Neural cell (in vitro differentiated cells): ENCODE measurements at regions not wholly inside any gene's neighbourhood (a gene's known extent, or its start where the extent isn't known, plus 50 kb on each side); places are given as distances from the start of the nearest gene placed in this dataset.

Source experiments
- H2AFZ ChIP-seq: fragments of 200-600, 300-800 bp; sonication (generic), shearing (Covaris generic); 2 replicates; pipeline ENCODE4 v1.6.0; 2014; ENCODE audit warnings: low read depth, mild to moderate bottlenecking, antibody characterized with exemption, low read length, moderate library complexity
- H3F3A ChIP-seq: fragments of 200-600 bp; shearing (Covaris generic); 2 replicates; pipeline ENCODE4 v1.6.1; 2016; ENCODE audit warnings: mild to moderate bottlenecking, moderate library complexity, mixed read lengths, antibody characterized with exemption, low read length; ENCODE audit not compliant: insufficient read depth, poor library complexity, severe bottlenecking
- H3K27ac ChIP-seq: fragments of 200-600, 300-800 bp; sonication (generic), shearing (Covaris generic); 2 replicates; pipeline ENCODE4 v1.5.1; 2014; ENCODE audit warnings: mild to moderate bottlenecking, low read length, moderate library complexity
- H3K27me3 ChIP-seq: fragments of 300-800, 200-600 bp; sonication (generic), shearing (Covaris generic); 2 replicates; pipeline ENCODE4 v1.6.0; 2014; ENCODE audit warnings: mild to moderate bottlenecking, low read depth, low read length, moderate library complexity; ENCODE audit not compliant: insufficient read depth
- H3K36me3 ChIP-seq: fragments of 300-800, 200-600 bp; sonication (generic), shearing (Covaris generic); 2 replicates; pipeline ENCODE4 v1.5.1; 2014; ENCODE audit warnings: mild to moderate bottlenecking, antibody characterized with exemption, low read length, moderate library complexity; ENCODE audit not compliant: insufficient read depth
- H3K4me2 ChIP-seq: fragments of 300-800, 200-600 bp; sonication (generic), shearing (Covaris generic); 2 replicates; pipeline ENCODE4 v1.6.0; 2014; ENCODE audit warnings: mild to moderate bottlenecking, low read length
- H3K4me3 ChIP-seq: fragments of 300-800, 200-600 bp; sonication (generic), shearing (Covaris generic); 2 replicates; pipeline ENCODE4 v1.5.1; 2014; ENCODE audit warnings: mild to moderate bottlenecking, low read length, moderate library complexity
- H3K79me2 ChIP-seq: fragments of 200-600 bp; shearing (Covaris generic); replicated peaks from 2 replicates; pipeline ENCODE4 v1.6.0; 2014; ENCODE audit warnings: mild to moderate bottlenecking, low read length, moderate library complexity; ENCODE audit not compliant: insufficient read depth
- H3K9ac ChIP-seq: fragments of 300-800, 200-600 bp; sonication (generic), shearing (Covaris generic); 2 replicates; pipeline ENCODE4 v1.6.1; 2016; ENCODE audit warnings: mild to moderate bottlenecking, low read length, mixed read lengths
- H3K9me2 ChIP-seq: fragments of 200-600 bp; shearing (Covaris generic); 2 replicates; pipeline ENCODE4 v1.6.1; 2016; ENCODE audit warnings: mild to moderate bottlenecking, low read length, mixed read lengths; ENCODE audit not compliant: insufficient read depth
- H3K9me3 ChIP-seq: fragments of 200-600, 300-800 bp; sonication (generic), shearing (Covaris generic); 2 replicates; pipeline ENCODE4 v1.6.1; 2016; ENCODE audit warnings: mild to moderate bottlenecking, mixed run types, low read length, moderate library complexity, mixed read lengths
- H4K20me1 ChIP-seq: fragments of 200-600 bp; shearing (Covaris generic); 2 replicates; pipeline ENCODE4 v1.6.1; 2016; ENCODE audit warnings: mild to moderate bottlenecking, mixed run types; ENCODE audit not compliant: insufficient read depth
- CTCF ChIP-seq: fragments of 450-650 bp; IDR thresholded peaks from 2 replicates; pipeline ENCODE4 v1.5.1; 2014; ENCODE audit warnings: antibody characterized with exemption, mild to moderate bottlenecking, moderate library complexity; ENCODE audit not compliant: poor library complexity, severe bottlenecking
- EP300 ChIP-seq: fragments of 450-650 bp; conservative IDR thresholded peaks from 2 replicates; pipeline ENCODE4 v1.6.1; 2014; ENCODE audit warnings: antibody characterized with exemption, mild to moderate bottlenecking, moderate library complexity; ENCODE audit not compliant: poor library complexity, severe bottlenecking
- EZH2 ChIP-seq: fragments of 200-600, 300-800 bp; shearing (Covaris generic), sonication (generic); IDR thresholded peaks from 2 replicates; pipeline ENCODE4 v1.6.1; 2014; ENCODE audit warnings: antibody characterized with exemption, low read length, borderline replicate concordance, mild to moderate bottlenecking; ENCODE audit not compliant: insufficient read depth, poor library complexity, severe bottlenecking
- MXI1 ChIP-seq: fragments of 450-650 bp; conservative IDR thresholded peaks from 2 replicates; pipeline ENCODE4 v1.6.1; 2014; ENCODE audit warnings: antibody characterized with exemption, mild to moderate bottlenecking; ENCODE audit not compliant: poor library complexity, severe bottlenecking
- POLR2AphosphoS5 ChIP-seq: IDR thresholded peaks from 2 replicates; pipeline ENCODE4 v1.6.1; 2012
- RAD21 ChIP-seq: fragments of 450-650 bp; conservative IDR thresholded peaks from 2 replicates; pipeline ENCODE4 v1.6.1; 2014; ENCODE audit warnings: antibody characterized with exemption, mild to moderate bottlenecking, moderate library complexity
- REST ChIP-seq: IDR thresholded peaks from 2 replicates; pipeline ENCODE4 v1.6.1; 2012; ENCODE audit warnings: borderline replicate concordance
- SMC3 ChIP-seq: fragments of 450-650 bp; conservative IDR thresholded peaks from 2 replicates; pipeline ENCODE4 v1.6.1; 2014; ENCODE audit warnings: antibody characterized with exemption, mild to moderate bottlenecking, moderate library complexity; ENCODE audit not compliant: poor library complexity
- TAF1 ChIP-seq: IDR thresholded peaks from 2 replicates; pipeline ENCODE4 v1.6.1; 2012; ENCODE audit warnings: low read depth

- TF ChIP-seq CTCF (no peak), EZH2 (no peak), POLR2AphosphoS5 (peak; percentile 27)
- Histone ChIP-seq H3K9me3 (no peaks in the 10 kb centered on the region), H3K4me3 (no peak overlapping the region), H3F3A (no peaks in the 10 kb centered on the region), H3K36me3 (no peaks in the 10 kb centered on the region), H3K27me3 (no peaks in the 10 kb centered on the region), H4K20me1 (no peaks in the 10 kb centered on the region), H2AFZ (no peak overlapping the region), H3K79me2 (no peaks in the 10 kb centered on the region), H3K27ac (peak overlapping the region; percentile 23), H3K4me2 (no peak overlapping the region), H3K9me2 (no peaks in the 10 kb centered on the region), H3K9ac (no peak overlapping the region)
Measured at GRCh38 chr2:191612496-191612895, 65.4 kb upstream of the NABP1 start.

DNA sequence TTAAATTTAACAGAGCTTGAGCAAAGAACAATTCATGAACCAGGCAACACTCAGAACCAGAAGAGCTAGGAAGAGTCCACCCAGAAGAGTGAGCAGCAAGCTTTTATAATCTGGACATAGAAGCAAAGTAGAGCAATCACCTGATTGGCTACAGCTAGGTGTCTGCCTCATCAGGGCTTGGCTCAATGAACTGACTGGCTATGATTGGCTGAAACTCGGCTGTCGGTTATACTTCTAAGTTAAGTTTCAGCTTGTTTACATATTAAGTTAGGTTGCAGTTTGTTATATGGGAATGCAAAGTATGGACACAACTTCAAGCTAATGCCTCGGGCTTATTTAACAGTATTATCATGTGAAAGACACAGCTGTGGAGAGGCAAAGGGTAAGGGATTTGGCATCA, 63.2 kb upstream of the NABP1 start:
- H3K36me3 ChIP-seq, result no peaks in the 10 kb centered on the region
- H3K9ac ChIP-seq, result no peak overlapping the region
- H3K27me3 ChIP-seq, result no peaks in the 10 kb centered on the region
- no peaks in the 10 kb centered on the region for H3K79me2 ChIP-seq
- H3K9me3 ChIP-seq, result no peaks in the 10 kb centered on the region
- TF ChIP-seq TAF1, result no peak
- TF ChIP-seq EZH2, result no peak
- no peak for TF ChIP-seq REST
- no peak for TF ChIP-seq CTCF
- TF ChIP-seq MXI1, result no peak
- TF ChIP-seq POLR2AphosphoS5, result no peak
- TF ChIP-seq EP300, result no peak
- TF ChIP-seq RAD21, result no peak
- no peak for TF ChIP-seq SMC3
- H3K9me2 ChIP-seq, result no peaks in the 10 kb centered on the region
- no peak overlapping the region for H2AFZ ChIP-seq
- no peaks in the 10 kb centered on the region for H3F3A ChIP-seq
- no peak overlapping the region for H3K4me2 ChIP-seq
- no peak overlapping the region for H3K4me3 ChIP-seq
- H4K20me1 ChIP-seq, result no peaks in the 10 kb centered on the region
- no peak overlapping the region for H3K27ac ChIP-seq
